ENCODE measurements at regions not wholly inside any gene's neighbourhood (a gene's known extent, or its start where the extent isn't known, plus 50 kb on each side); places are given as distances from the start of the nearest gene placed in this dataset.

DNA sequence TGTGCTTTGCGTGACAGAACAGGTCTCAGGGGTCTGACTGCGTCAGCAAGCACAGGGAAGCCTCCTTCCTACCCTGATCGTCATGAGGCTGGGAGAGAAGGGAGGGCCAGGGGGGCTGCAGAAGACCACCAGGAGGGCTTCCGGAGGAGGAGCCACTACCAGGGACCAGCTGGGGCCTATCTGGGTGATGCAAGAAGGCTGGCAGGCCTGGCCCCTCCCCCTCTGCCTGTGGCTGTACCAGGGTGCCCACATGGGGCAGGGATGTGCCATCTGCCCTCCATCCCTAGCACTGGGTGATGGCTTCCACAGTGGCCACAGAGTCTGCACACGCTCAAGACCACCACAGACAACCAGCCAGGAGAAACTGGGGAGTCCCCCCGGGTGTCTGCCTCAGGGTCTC is 116.4 kb upstream of the NKX1-1 start:
- DNase-seq = no peak

- DNase-seq = no peak
Measured at GRCh38 chr4:1521821-1522361, 115.6 kb upstream of the NKX1-1 start.

DNA sequence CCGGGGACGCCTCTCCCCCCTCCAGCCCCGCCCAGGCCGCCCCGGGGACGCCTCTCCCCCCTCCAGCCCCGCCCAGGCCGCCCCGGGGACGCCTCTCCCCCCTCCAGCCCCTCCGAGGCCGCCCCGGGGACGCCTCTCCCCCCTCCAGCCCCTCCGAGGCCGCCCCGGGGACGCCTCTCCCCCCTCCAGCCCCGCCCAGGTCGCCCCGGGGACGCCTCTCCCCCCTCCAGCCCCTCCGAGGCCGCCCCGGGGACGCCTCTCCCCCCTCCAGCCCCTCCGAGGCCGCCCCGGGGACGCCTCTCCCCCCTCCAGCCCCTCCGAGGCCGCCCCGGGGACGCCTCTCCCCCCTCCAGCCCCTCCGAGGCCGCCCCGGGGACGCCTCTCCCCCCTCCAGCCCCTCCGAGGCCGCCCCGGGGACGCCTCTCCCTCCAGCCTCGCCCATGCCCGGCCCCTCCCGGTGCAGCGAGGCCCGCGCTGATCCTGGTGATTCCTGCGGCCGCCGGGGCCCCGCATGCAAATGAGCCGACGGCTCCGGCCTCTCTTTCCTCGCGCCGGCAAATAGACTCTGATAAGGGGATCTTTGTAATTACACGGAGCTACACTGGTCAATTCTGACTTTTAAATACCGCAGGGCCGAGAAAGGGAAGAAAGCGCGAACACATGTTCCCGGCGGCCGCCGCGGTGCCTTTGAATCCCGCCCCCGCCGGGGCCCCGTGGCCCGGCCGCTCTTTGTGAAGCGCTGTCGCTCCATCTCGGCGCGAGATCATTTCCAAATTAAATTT is 114.7 kb upstream of the NKX1-1 start:
- DNase-seq = peak; percentile 12

- DNase-seq = no peak
Measured at GRCh38 chr4:1519787-1520661, 113.8 kb upstream of the NKX1-1 start.

- DNase-seq = no peak
Measured at GRCh38 chr4:1518997-1519700, 112.9 kb upstream of the NKX1-1 start.

DNA sequence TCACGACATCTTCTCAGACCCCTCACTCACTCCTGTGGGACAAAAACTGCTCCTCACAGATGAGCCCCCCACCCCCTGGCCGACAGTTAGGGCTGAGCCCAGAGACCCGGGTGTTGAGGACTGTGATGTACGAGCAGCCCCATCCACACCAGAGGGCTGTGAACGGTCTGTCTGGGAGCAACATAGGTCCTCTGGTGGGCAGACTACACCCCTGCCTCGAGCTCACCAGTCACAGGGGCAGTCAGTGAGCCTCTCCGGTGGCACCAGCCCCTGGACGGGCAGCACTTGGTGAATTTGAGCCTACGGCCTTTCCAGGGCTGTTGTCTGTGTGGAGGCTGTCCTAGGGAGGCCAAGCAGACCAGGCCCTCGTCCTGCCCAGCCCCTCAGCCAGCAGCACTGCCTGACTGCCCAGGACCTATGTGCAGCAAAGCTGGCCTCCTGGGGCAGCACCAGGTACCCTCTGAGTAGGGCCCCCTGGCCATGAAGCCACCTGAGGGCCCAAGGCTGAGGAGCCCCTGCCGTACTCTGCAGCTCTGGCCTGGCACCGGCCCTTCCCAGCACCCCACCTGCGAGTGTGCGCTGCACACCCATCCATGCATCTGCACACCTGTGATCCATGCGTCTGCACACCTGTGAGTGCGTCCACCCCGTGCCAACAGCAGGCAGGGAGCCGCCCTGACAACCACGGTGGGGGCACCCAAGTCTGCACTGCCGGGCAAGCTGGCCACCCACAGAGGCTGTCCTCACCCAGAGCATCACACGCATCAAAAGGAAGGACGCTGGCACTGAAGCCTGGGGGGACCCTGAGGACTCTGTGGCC is 111.6 kb upstream of the NKX1-1 start:
- no peak for DNase-seq

GRCh38 chr4:1516881-1517480 is 110.7 kb upstream of the NKX1-1 start:
- no peak for DNase-seq

DNA sequence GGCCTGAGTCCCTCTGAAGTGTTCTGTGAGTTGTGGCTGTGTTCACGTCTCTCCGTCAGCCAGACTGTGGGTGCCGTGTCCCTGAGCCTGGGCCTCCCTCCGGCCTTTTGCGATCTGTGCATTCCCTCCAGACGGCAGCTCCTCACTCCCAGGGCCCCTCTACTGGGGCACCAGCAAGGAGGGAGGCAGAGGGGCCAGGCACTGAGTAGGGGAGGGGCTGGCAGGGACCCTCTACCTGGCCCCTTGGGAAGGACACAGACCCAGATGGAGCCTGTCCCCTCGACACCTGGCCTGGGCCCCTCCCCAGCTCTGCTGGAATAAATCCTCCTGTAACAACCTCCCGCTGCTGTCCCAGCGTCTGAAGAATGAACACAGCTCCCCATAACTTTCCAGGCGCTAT is 110.0 kb upstream of the NKX1-1 start:
- DNase-seq = no peak

- no peak for DNase-seq
Measured at GRCh38 chr4:1515763-1516162, 109.5 kb upstream of the NKX1-1 start.

GRCh38 chr4:1515156-1515555 is 108.9 kb upstream of the NKX1-1 start:
- DNase-seq = no peak

GRCh38 chr4:1514612-1515011 is 108.4 kb upstream of the NKX1-1 start:
- no peak for DNase-seq

DNA sequence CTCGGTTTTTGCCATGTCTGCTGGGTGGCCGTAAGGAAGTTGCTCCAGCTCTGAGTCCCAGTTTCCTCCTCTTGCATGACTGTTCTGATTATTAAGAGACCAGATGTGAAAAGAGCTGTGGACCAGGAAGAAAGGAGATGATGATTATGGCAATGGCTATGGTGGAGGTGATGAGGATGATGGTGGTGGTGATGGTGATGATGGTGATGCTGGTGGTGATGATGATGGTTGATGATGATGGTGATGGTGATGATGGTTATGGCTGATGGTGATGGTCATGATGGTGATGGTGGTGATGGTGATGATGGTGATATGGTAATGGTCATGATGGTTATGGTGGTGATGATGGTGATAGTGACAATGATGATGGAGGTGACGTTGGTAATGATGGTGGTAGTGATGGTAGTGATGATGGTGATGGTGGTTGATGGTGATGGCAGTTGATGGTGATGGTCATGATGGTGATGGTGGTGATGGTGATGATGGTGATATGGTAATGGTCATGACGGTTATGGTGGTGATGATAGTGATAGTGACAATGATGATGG is 107.8 kb upstream of the NKX1-1 start:
- DNase-seq = no peak

DNA sequence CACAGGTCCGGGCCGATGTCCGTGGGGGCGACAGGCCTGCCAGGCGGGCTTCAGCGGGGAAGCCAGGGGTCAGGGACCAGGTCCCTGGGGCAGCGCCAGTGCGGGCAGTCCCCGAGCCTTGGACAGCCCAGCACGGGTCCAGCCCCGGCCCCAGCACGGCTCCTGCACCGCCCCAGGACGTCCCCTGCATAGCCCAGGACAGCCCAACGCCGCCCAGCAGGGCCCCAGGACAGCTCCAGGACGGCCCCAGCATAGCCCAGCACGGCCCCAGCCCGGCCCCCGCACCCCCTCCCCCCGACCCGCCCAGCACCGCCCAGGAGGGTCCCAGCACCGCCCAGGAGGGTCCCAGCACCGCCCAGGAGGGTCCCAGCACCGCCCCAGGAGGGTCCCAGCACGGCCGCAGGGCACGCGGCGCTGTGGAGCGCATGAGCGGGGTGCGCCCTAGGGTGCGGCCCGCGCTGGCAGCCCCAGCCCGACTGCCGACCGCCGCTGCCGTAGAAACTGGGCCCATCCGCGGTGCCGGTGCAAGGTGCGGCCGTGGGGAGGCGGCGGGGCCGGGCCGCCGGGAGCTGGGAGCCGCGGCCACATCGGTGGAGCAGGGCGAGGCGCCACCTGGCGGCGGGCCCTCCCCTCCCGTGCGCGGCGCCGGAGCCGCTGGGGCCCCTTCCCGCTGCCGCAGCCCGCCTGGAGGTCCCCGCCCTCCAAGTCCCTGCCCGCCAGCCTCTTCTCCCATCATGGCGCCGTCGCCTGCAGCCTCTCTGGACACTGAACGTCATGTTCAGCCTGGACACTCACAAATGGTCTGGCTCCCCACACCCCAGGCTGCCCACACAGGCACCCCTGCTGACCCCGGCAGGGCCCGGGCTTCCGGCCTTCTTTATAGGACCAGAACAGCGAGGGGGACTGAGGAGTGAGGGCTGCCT is 106.8 kb upstream of the NKX1-1 start:
- DNase-seq = peak; percentile 54

GRCh38 chr4:1512051-1512737 is 106.0 kb upstream of the NKX1-1 start:
- no peak for DNase-seq

DNA sequence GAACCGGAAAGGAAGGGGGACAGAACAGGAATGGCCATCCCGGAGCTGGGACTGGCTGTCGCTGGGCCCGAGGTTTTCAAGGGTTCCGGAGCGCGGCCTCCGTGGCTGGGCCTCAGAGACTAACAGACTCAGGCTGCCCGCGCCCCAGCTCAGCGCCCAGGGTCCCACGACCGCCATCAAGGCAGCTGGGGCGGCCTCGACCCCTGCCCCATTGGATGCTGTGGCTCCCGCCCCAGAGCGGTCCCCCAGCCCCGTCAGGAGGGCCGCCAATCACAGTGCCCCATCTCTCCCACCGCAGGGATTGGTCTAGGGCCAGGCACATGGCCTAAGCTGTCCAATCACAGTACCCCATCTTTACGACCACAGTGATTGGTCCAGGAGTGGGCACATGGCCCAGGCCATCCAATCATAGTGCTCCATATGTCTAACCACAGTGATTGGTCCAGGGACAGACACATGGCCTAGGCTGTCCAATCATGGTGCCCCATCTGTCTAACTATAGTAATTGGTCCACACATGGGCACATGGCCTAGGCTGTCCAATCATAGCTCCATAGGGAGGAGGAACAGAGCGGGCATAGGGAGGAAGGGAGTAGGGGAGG is 105.3 kb upstream of the NKX1-1 start:
- DNase-seq = peak; percentile 50

- DNase-seq = no peak
Measured at GRCh38 chr4:1510931-1511330, 104.7 kb upstream of the NKX1-1 start.

DNA sequence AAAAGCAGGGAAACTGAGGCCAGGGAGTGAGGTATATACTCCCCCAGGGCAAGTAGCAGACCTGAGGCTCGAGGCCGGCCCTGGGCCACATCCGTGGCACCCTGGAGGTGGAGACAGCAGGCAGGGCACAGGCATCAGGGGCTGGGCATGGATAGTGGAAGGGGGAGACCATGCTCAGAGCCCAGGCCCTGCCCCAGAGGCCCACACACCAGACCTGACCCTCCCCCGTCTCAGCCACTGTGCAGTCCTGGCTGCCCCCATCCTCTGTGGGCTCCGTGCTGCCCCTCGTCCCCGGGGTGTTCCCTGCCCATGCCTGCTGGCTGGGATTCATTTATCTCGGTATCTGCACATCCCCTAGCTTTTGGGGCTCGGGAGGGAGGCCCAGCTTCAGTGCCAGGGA is 103.1 kb upstream of the NKX1-1 start:
- DNase-seq = no peak

DNA sequence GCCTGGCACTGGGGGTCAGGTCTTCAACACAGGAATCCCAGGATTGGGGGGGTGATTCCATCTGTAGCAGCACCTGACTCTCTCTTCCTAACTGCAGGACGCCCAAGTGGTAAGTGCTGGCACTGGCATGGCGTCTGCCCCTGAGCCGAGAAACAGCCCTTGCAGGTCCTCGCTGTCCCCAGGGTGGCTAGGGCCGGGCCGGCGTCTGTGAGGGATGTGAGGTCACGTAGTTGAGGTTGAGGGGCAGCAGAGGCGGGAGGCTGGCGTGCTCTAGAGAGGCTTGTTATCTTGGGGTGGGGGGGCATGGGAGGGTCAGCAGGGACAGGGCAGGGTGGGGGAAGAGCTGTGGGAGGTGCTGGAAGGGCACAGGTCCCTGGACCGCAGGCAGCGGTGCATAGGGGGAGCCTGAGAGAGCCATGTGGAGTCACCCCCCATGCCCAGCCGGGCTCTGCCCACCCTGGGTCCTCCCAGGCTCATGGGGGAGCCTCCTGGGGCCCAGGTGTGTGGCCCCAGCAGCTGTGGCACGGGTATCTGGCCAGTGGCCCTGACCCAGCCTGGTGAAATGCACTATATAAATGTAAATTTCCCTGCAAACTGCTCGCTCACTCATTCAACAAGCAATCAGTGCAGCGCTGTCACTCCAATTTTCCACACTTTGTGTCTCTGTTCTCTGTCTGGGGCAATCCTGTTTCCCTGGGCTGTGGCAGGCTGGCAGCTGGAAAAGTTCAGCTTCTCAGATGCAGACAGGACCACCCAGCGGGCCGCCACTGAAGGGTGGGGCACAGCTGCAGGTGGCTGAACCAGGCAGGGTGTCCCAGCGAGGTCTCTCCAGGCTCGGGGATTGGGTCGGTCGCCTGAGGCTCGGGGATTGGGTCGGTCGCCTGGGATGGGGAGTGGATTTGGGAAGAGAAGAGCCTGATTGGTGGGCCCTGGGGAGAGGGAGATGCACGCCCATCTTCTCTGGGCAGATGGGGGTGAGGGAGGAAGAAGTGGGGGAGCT is 102.2 kb upstream of the NKX1-1 start:
- DNase-seq = no peak
